ENCODE measurements at regions not wholly inside any gene's neighbourhood (a gene's known extent, or its start where the extent isn't known, plus 50 kb on each side); places are given as distances from the start of the nearest gene placed in this dataset.

DNA sequence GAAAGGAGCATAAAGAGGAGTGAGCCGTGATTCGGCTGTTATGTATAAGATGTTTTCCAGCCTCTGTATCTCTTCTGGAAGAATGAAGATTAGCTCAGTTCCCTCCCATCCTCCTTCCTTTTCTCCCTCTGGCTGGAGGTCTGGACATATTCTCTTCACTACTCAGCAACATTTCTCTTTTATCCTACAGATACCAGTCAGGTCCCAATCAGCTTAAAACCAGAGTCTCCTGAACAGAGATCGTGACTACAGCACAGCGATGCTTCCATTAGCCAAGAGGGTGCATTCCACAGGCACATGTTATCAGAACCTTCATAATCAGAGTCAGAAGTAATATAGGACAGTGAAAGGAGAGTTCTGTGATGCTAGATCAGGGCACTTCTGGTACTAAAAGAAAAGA is 133.9 kb upstream of the SOX4 start:
- no peak for DNase-seq (ENCODE audit: low read depth in 4 of 4, low spot score in 3 of 4)

DNA sequence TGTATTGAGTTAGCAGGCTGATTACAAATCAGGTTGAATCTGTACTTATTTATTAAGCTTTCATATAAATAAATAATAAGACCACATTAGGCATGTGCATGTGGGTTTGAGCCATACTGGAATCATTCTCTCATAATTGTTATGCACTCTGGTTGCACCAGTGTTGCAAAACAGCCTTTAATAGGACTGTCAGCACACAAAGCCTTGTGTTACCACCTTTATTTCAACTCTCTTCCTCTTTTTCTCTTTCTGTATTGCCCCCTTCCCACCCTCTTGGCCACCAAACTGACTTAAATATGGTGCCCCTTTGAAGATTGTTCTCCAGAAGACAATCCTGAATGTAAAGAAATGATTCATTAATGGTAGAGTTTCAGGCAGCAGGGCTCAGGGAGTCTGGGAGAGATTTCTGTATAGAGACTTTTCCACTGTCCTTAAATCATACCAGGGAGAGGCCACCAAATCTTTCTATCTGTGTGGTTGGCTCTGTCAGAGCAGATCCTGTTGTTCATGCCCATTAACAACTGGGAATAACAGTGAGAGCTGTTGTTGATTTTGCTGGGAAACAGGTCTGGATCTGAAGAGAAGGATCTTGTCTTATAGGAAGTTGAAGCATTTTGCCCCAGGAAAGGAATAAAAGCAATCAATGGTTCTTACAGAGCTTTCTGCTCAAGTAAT is 131.6 kb upstream of the SOX4 start:
- DNase-seq (ENCODE audit: low read depth in 4 of 4, low spot score in 3 of 4): no peak

DNA sequence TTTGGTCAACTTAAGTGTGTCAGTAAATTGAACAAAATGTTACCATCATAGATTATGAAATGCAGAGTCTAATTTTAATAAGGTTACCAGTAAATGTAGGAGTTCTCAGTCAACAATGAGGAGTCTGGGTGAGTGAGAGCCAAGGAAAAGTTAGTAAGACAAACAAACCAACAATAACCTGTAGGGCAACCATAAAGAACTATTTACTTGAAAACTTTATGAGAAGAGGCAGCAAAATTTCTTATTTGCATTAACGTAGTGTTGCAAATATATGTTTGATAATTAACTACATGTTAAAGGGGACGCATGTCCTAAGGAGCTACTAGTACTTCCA is 131.1 kb upstream of the SOX4 start:
- no peak for DNase-seq (ENCODE audit: low read depth in 4 of 4, low spot score in 3 of 4)

DNA sequence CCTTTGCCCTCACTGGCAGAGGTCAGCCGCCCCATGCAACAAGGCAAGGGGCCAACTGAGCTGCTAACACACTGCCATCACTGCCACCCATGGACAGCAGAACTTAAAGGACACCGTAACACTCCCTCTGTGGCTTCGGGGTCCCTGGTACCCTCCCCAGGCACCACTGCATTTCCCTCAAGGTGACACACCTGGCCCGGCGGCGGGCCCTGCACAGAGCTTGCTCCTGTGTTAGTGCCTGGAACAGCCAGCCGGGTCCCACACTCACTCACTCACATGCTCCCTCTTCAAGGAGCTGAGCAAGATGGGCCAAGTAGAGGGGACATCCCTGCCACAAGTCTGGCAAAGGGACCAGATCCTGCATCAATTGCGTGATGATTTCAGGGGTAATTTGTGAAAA is 126.5 kb upstream of the SOX4 start:
- no peak for DNase-seq (ENCODE audit: low read depth in 4 of 4, low spot score in 3 of 4)

DNA sequence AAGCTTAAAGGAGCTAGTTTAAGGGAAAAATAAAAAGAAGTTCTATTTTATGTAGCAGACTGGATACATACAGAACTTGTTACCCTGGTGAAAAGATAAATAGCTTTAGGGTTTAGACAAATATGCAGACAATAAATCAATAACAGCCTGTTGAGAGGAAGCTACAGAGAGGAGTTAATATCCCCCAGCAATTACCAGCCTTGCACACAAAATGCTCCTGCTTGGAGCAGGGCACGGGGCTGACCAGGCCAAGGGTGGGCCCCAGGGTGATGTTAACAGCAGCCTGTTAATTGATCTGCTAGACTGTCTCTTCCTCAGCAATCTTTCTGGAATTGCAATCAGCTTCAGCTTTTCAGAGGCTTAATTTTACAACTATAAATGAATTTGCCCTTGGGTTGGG is 125.1 kb upstream of the SOX4 start:
- no peak for DNase-seq (ENCODE audit: low read depth in 4 of 4, low spot score in 3 of 4)

DNA sequence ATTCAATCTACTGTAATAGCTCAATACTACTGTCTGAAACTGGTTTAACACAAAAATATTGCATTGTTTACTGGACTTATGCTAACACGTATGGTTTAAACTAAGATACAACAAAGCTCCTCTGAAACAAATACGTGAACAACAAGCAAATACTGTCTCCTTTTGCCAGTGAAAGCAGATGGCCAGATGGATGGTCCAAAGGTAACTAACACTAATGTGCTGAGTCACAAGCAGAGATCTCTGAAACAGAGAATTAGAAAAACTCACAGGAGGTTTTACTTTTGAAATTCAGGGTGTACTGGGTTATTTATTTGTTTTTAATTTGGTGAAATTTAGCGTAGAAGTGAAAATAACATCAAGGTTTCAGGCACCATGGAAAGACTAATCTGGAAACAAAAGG is 124.3 kb upstream of the SOX4 start:
- DNase-seq (ENCODE audit: low read depth in 4 of 4, low spot score in 3 of 4): no peak

DNA sequence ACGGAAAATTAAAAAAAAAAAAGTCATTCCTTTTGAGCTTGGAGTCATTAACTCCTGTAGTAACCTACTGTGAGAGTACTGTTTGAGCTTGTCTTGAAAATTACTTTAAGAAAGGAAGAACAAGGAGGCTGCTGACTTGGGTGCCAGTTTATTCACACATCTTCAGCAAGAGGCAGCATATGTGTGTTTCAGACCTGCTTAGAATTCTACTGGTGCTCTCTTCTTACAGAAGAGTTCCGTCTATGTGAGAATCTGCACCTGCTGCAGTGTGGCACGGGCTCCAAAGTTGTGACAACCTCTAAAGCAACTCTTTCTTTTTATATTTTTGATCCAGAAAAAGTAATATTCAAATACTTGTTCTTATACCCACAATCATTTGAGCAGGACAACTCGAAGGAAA is 117.4 kb upstream of the SOX4 start:
- no peak for DNase-seq (ENCODE audit: low read depth in 4 of 4, low spot score in 3 of 4)

DNA sequence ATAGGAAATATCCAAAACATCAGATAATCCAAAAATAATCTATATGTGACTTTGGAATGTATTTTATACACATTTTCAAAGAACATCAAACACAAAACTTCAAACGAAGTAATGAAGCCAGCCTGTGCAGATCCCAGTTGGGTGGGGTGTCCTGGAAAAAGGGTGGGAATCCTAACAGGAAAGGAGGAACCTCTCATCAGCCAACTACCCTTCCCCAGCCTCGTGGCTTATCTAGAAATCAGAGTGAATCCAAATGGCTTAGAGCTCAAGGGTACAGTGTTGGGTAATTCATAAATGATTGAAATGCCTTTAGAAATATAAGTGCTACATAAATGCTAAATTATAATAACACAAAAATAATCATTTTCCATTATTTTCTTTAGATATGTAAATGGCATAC is 115.1 kb upstream of the SOX4 start:
- DNase-seq (ENCODE audit: low read depth in 4 of 4, low spot score in 3 of 4): no peak

DNA sequence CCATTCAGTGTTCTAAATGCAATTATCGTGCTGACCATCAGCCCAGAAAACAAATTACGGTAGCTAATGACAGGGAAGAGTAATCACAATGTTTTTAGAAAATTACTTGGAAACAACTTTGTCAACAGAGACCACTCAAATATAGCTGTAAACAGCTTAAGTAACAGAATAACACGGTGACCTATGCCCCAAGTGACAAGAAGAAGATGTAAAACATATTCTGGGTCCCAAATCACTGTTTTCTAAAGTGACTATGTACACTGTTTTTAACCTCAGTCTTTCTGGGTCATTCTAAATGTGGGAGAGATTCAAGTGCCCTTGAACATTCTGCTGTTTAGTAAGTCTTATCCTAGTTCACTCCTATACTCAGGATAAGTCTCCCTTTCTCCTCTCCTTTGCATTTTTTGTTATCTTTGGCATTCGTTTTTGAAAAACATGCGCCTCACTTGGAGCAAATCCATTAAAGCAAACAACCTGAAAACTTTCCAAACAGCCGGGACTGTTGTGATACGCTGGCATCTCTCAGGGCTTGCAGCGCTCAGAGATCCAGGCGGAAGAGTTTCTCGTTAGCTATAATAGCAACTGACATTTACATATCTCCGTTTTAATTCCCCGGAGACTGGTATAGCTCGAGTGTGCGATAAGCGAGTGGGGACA is 114.5 kb upstream of the SOX4 start:
- DNase-seq (ENCODE audit: low read depth in 4 of 4, low spot score in 3 of 4): peak in 1 of 4 donors; percentile 42

DNA sequence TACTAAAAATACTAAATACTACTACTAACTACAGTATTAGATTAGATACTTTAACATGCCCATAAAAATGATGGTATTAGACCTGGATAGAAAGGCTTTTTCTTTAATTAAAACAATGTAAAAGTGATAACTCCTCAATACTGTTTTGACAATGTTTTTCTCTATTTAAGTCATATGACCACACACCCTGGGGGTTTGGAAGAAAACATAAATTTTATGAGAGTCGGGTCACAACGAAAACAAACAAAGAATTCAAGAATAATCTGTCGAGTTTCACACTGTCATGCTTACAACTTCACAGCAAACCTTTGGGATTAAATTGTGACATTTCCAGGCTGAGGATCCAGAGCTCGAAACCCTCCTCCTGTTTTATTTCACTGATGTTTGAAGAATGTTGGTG is 107.4 kb upstream of the SOX4 start:
- no peak for DNase-seq (ENCODE audit: low read depth in 4 of 4, low spot score in 3 of 4)

DNA sequence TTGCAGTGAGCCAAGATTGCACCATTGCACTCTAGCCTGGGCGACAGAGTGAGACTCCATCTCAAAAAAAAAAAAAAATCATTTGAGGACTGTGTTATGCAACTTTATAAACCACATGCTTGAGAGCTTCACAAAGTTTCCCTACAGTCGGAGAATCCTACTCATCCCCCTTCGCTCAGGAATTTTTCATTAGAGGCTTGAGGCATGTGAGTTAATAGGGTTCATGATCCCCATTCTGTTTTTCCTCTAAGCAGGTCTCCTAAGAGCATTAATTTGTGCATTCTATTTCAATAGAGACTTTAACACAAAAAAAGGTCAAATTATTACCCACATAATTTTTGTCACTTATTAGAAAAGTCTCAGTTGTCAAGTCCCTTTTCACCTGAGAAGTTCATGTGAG is 103.7 kb upstream of the SOX4 start:
- no peak for DNase-seq (ENCODE audit: low read depth in 4 of 4, low spot score in 3 of 4)

DNA sequence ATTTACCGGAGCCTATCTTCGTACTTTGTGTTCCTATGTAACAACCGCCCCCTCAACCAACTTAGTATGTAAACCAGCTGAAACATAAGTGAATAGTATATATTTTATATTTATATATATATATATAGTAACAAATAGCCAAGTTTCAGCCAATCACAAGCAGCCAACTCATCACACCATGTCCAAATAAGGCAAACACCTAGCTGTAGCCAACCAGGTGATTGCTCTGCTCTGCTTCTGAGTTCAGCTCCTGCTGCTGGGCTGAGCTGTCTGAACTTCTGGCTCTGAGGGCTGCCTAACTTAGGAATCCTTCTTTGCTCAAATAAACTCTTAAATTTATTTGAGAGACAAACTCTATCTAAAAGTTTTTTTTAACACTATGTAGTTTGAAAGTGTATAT is 101.6 kb upstream of the SOX4 start:
- DNase-seq (ENCODE audit: low read depth in 4 of 4, low spot score in 3 of 4): no peak

DNA sequence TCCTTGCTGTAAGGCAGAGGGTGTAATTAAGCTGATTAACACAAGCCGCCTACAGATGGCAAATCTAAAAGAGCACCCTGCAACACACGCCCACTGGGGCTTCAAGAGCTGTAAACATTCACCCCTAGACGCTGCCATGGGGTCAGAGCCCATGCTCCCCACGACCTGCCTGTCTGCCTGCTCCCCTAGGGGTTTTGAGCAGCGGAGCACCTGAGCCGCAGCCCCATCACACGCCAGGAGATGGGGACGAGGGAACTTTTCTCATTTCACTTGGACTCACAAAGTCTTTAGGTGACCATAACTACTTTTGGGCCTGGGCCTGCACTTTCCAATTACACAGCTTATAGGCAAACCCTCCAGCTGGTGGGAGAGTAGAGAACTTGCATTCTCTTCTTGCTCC is 99.0 kb upstream of the SOX4 start:
- DNase-seq (ENCODE audit: low read depth in 4 of 4, low spot score in 3 of 4): no peak

DNA sequence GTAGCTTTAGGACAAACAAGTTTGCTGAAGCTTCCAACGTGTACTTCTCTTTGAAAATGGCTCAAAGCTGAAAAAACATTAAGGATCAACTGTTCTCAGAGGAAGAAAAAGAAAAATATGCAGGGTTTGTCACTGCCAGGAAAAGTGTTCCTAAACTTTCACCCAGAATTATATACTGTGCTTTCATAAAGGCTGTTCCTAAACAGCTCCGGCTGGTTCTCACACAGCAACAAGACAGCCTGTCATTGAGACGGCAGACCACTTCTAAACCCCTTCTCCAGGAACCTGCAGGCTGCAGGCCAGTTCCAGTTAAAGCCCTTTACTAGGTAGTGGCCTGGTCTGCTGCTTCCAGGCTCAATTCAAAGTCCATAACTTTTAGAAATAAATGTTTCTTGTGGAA is 97.4 kb upstream of the SOX4 start:
- DNase-seq (ENCODE audit: low read depth in 4 of 4, low spot score in 3 of 4): no peak

DNA sequence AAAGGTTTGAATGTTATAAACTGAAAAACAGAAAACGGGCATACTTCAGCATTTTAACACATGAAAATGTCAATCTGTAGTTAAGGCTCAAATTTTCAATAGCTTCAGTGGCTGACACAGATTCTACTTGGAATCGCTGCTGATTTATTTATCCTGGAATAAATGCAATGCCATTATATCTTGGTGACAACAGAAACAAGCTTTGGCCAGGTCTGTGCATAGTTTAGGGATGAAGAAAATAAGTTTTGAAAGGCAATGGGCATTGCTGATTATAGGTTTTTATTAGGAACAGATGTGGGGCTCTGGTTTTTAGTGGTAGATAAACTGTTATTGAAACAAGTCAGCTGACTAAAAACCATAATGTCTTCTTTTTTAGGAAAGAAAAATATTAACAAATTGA is 96.8 kb upstream of the SOX4 start:
- DNase-seq (ENCODE audit: low read depth in 4 of 4, low spot score in 3 of 4): no peak

DNA sequence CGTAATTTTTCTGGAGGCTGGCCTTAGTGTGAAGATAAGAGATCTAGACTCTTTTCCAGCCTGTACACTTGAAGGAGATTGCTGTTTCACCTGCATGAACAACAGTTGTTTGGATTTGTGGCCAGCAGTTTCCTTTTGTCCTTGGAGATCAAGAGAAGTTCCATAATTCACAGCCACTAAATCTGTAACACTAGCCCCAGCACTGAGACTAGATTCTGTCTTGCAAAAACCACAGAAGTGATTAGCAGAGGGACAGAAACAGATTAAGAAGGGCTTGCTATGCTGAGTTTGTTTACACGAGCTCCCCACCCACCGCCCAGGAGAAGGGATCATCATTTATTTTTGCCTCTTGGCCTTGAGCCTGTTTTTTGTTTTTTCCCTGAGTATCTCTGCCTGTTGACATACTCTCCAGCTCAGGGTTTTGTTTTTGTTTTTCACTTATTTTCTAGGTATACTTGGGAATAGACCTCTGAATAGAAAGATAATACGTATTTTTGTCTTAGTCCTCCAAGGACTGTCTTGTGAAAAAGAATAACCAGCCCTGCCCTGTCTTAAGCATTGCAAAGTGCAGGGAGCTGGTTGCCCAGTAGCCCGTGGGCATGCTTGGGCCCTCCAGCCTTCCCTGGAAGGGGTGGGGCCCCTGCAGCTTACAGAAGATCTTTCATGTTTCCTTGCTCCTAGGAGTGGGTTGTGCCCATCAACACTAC is 93.1 kb upstream of the SOX4 start:
- DNase-seq (ENCODE audit: low read depth in 4 of 4, low spot score in 3 of 4): no peak

DNA sequence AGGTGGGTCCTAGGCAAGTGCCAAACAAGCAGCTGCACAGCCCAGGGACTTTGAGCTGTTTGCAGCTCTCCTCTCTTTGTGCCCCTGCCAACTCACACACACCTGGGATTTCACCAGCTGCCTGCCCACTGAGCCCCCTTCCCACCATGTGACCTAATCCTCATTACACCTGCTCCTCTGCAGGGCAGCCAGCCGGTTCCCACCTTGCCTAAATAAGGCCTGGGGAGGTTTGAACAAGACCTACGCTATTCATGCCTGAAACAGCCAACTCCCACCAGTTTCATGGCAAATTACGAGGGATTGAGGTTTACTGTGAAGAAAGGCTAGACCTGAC is 92.6 kb upstream of the SOX4 start:
- DNase-seq (ENCODE audit: low read depth in 4 of 4, low spot score in 3 of 4): no peak

DNA sequence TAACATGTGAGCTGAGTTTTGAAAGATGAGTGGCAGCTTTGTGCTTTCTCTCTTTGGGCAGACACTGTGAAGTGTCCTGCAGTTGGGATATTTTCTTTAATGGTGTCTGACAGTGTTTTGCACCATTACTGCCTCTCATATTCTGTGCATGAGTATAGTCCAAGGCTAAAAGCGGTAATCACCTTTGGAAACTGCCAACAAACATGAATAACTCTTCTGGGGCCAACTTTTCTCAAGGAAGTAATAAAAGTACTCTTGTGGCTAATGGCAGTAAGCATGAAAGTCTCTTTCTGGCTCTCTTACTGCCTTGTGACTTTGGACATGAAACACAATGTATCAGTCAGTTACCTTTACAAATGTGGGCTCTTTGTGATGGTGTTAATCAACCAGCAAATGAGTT is 91.7 kb upstream of the SOX4 start:
- no peak for DNase-seq (ENCODE audit: low read depth in 4 of 4, low spot score in 3 of 4)

DNA sequence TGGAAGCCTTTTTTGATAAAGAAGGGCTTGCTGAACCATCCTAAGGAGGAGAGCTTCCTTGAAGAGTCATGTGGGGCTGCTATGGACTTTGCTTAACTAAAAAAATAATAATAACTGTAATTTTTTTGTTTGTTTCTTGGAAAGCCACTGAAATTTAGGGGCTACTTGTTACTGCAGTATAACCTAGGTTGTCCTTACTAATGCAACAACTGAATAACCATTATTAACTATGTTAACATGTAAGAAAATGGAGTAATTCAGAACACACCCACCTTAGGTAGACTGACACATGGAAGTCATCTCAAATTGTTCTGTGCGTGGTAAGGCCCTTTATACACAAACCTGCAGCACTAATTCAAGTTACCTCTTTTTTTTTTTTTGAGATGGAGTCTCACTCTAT is 90.9 kb upstream of the SOX4 start:
- DNase-seq (ENCODE audit: low read depth in 4 of 4, low spot score in 3 of 4): no peak

DNA sequence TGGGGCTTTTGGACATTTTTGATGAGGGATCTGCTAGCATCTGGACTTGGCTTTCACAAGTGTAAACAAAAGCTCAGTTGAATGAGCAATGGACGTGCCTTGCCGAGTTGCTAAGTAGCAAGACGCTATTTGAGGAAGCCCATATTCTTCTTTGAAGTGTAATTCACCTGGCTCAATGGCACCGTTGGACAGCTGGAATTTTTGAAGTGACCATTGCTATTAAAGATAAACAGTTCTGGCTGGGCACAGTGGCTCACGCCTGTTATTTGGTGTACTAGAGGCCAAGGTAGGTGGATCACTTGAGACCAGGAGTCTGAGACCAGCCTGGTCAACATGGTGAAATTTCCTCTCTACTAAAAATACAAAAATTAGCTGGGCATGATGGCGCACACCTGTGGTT is 88.8 kb upstream of the SOX4 start:
- no peak for DNase-seq (ENCODE audit: low read depth in 4 of 4, low spot score in 3 of 4)

DNA sequence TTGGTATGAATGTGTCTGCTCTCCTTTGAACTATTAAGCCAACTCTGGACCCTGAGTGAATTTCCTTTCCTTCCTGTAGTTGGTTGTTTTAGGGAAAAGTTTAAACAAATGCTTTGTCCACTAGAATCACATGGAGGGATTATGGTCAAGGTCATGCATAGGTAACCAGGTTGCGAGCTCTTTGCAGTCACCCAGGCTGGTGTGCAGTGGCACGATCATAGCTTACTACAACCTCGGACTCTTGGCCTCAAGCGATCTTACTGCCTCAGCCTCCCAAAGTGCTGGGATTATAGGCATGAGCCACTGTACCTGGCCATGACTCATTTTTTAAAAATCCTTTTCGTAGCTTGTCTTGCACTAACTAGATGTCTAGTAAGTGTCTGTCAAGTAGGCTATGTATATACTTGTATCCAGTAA is 88.0 kb upstream of the SOX4 start:
- no peak for DNase-seq (ENCODE audit: low read depth in 4 of 4, low spot score in 3 of 4)

DNA sequence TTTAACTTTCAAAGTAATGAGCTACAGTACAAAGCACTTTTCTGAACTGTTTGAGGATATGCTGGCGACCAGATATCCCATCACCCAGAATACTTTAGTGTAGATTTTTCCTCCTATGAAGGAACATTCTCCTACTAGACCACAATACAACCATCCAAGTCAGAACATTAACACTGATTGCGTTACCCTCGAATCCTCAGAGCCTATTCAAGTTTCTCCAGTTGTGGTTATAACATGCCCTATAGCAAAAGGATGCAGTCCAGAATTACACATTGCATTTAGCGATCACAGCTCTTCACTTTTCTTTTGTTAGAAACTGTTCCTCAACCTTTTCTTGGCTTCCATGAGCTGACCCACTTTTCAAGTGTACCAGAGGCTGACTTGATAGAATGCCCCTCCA is 87.4 kb upstream of the SOX4 start:
- no peak for DNase-seq (ENCODE audit: low read depth in 4 of 4, low spot score in 3 of 4)

DNA sequence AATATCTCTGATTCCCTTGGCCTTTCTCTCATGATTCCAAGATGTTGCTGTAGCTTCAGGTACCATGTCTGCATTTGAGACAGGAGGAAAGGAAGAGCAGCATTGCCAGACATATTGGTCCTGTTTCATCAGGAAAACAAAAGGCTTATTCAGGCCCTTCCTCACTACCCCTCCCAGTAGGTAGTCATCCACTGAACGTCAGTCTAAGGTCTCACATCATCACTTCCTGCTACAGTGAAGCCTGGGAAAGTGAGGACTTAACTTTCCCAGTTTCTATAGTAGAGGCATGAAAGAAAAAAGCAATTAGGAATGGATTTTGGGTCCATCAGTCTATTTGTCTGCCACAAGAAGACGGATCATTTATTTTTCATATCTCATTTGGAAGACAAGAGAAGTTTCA is 85.7 kb upstream of the SOX4 start:
- DNase-seq (ENCODE audit: low read depth in 4 of 4, low spot score in 3 of 4): no peak

All from left renal pelvis (tissue), 4 donors.